ENCODE measurements at regions not wholly inside any gene's neighbourhood (a gene's known extent, or its start where the extent isn't known, plus 50 kb on each side); places are given as distances from the start of the nearest gene placed in this dataset.

GRCh38 chr6:105983763-105984162 is 102.4 kb upstream of the PRDM1 start:
- POLR2A ChIA-PET = no interaction called here
- TF ChIP-seq ZNF605 (CRISPR knock-in tag; IDR thresholded peaks at IDR 0.05) = no peak
- Histone ChIP-seq H3K4me3 (replicated peaks in 1 of 3; ENCODE audit: insufficient read depth in 1 of 3, low read depth in 2 of 3, low read length in 3 of 3) (no peak overlapping the region), H3K9me3 (ENCODE audit: low read length) (no peaks in the 10 kb centered on the region), H3K4me2 (ENCODE audit: low read depth, low read length) (no peak overlapping the region), H3K27me3 (ENCODE audit: control insufficient read depth in 1 of 2, insufficient read depth in 2 of 2, low read length in 2 of 2) (peaks cover 5 to 22% of the 10 kb centered on the region in 2 experiments), H3K36me3 (replicated peaks in 1 of 2; ENCODE audit: control insufficient read depth in 1 of 2, insufficient read depth in 2 of 2, low read length in 2 of 2) (no peaks in the 10 kb centered on the region), H2AFZ (ENCODE audit: low read length) (no peak overlapping the region), H3K4me1 (ENCODE audit: insufficient read depth, low read length) (no peaks in the 10 kb centered on the region), H3K27ac (ENCODE audit: extremely low read length, insufficient read depth, low read length) (no peak overlapping the region), H4K20me1 (ENCODE audit: insufficient read depth, low read length) (no peaks in the 10 kb centered on the region), H3K9ac (ENCODE audit: insufficient read depth, low read depth, low read length) (no peak overlapping the region), H3K79me2 (ENCODE audit: insufficient read depth, low read length) (no peaks in the 10 kb centered on the region)
- in situ Hi-C loops (cut with HindIII; ENCODE audit: extremely low pct_ligation_motif_present, low pct_unique_long_range_greater_than_20kb) (no loop called here), intact Hi-C loops (cut with micrococcal nuclease; ENCODE audit: unreplicated experiment) (no loop called here)
- BruUV-seq (replicated peaks) = no TSS peak
- DNase-seq (ENCODE audit: low spot score) = no peak
- ATAC-seq = no peak
- FAIRE-seq = no peak
- CTCF ChIA-PET (ENCODE audit: low intra/inter-chr PET ratio, low total read pairs) = no interaction called here

GRCh38 chr6:105982761-105983540 is 103.2 kb upstream of the PRDM1 start:
- H3K4me2 ChIP-seq (ENCODE audit: low read depth, low read length) = no peak overlapping the region
- ATAC-seq (no peak), DNase-seq (ENCODE audit: low spot score) (no peak), FAIRE-seq (no peak)
- POLR2A ChIA-PET = no interaction called here
- intact Hi-C loops (cut with micrococcal nuclease; ENCODE audit: unreplicated experiment) = no loop called here
- peaks cover 5 to 22% of the 10 kb centered on the region in 2 experiments for H3K27me3 ChIP-seq (ENCODE audit: control insufficient read depth in 1 of 2, insufficient read depth in 2 of 2, low read length in 2 of 2)
- CTCF ChIA-PET (ENCODE audit: low intra/inter-chr PET ratio, low total read pairs) = no interaction called here
- no peaks in the 10 kb centered on the region for H3K79me2 ChIP-seq (ENCODE audit: insufficient read depth, low read length)
- no peak overlapping the region for H3K4me3 ChIP-seq (replicated peaks in 1 of 3; ENCODE audit: insufficient read depth in 1 of 3, low read depth in 2 of 3, low read length in 3 of 3)
- WGBS (ENCODE audit: low lambda C conversion rate) = 0% methylated on average over 2 of the region's 2 CpGs
- TF ChIP-seq ZNF672 (CRISPR knock-in tag; IDR thresholded peaks at IDR 0.05) = no peak
- no peak for TF ChIP-seq FOXA1 (IDR thresholded peaks at IDR 0.05)
- TF ChIP-seq FOXA1 (CRISPR knock-in tag; IDR thresholded peaks at IDR 0.05) = no peak
- TF ChIP-seq CCDC6 (CRISPR knock-in tag; IDR thresholded peaks at IDR 0.05) = no peak
- TF ChIP-seq BHLHE40 (IDR thresholded peaks at IDR 0.05; ENCODE audit: low read length) = no peak
- no peaks in the 10 kb centered on the region for H3K4me1 ChIP-seq (ENCODE audit: insufficient read depth, low read length)
- in situ Hi-C loops (cut with HindIII; ENCODE audit: extremely low pct_ligation_motif_present, low pct_unique_long_range_greater_than_20kb) = no loop called here
- no peaks in the 10 kb centered on the region for H3K9me3 ChIP-seq (ENCODE audit: low read length)
- BruUV-seq (replicated peaks) = no TSS peak
- no peak overlapping the region for H2AFZ ChIP-seq (ENCODE audit: low read length)
- H3K27ac ChIP-seq (ENCODE audit: extremely low read length, insufficient read depth, low read length) = no peak overlapping the region
- no peaks in the 10 kb centered on the region for H4K20me1 ChIP-seq (ENCODE audit: insufficient read depth, low read length)
- H3K36me3 ChIP-seq (replicated peaks in 1 of 2; ENCODE audit: control insufficient read depth in 1 of 2, insufficient read depth in 2 of 2, low read length in 2 of 2) = no peaks in the 10 kb centered on the region
- no peak overlapping the region for H3K9ac ChIP-seq (ENCODE audit: insufficient read depth, low read depth, low read length)
